AG08396 (cell line): ENCODE measurements at regions not wholly inside any gene's neighbourhood (a gene's known extent, or its start where the extent isn't known, plus 50 kb on each side); places are given as distances from the start of the nearest gene placed in this dataset.

Experiments
- DNase-seq: peaks from one replicate; pipeline ENCODE4 v3.0.0; 2012; ENCODE audit warnings: low spot score, mixed read lengths

DNA sequence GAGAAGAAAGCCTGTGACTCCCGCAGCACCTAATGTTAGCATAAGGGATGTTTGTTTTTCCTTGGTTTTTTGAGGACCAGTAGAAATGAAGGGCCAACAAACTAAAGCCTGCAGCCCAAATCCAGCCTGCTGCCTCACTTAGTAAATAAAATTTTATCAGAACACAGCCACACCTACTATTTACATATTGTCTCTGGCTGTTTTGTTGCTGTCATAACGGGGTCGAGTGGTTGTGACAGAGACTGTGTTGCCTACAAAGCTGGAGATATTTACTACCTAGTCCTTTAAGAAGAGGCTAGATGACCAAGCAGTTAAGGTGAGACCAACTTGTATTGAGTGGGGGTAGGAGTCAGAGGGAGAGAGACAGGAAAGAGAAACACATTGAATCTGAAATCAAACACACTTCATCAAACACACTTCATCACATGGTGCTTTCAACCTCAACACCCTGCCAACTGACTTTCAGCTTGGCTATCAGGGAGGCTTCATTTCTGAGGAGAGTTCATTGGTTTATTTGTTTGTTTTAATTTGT is 546.3 kb upstream of the CDH11 start:
- DNase-seq: no peak

DNA sequence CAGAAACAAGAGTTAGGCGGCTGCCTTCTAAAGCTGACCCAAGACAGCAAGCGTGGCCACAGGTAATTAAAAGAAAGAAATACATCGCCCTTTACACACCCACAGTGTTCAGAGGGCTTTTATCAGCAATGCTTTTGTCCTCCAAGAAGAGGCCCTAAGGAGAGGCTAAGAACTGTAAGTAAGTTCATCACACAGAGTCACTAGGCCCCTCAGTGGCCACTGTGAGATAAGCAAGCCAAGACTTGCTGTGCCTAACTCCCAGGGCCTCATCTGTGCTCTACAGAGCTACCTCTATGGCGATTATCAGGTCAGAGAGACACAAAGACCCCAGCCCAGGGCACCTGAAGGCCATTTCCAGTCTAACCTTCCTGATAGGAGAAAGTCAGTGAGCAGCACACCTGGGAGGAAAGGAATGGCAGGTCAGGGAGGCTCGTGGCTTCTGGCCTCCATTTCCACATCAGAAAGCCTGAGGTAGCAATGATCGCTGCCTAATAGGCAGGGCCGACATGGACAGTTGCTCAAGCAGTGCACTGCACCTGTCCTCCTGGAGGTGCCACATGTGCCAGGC is 545.2 kb upstream of the CDH11 start:
- peak; percentile 20 for DNase-seq

DNA sequence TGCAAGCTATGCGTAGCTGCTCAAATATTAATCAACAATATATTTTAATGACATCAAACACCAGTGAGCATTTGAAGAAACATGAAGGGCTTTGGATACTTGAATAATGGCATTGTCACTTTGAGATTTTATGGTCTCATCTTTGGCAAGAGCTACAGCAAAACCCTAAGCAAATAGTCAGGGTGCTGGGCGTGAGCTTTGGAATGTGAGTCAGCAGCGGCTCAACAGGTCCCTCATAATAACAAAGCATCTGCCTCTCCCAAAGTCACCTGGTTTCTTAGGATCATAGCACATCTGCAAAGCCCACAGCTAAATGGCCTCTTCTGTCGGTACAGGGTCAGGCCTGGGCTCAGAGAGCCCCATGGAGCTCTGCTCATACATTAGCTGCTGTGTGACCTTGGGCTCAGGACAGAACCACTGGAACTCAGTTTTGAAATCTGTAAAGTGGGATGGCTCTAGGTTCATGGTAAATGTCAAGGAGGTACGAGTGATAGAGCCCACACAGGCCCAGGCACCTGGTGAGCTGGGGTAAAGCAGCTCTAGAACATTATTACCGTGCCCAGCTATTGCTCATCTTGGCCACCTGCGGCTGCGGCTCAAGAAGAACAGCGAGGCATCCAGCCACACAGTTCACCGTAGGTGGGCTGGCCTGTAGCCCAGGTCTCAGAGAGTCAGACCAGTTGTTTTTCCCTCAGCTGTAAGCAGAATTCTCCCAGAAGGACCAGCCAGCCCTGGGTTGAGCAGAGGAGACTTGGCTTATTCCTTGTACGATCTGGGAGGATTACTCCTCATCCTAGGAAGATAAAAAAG is 544.5 kb upstream of the CDH11 start:
- no peak for DNase-seq

DNA sequence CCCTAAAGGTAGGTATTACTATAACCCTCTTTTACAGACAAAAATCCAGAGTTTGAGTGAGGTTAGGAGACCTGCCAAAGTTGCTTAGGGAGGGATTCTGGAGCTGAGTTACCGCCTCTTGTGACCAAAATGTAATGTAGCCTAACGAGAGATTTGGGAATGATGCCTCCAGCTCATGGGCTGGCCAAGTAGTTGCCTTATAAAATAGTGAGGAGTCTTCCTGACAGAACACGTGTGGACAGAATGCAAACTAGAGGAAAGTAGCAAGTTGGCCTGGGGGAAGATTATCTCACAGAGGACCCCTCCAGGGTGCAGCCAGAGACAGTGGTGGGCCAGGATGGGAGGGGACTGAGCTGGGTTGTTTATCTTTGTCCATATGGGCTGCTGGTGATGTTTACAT is 543.7 kb upstream of the CDH11 start:
- no peak for DNase-seq

DNA sequence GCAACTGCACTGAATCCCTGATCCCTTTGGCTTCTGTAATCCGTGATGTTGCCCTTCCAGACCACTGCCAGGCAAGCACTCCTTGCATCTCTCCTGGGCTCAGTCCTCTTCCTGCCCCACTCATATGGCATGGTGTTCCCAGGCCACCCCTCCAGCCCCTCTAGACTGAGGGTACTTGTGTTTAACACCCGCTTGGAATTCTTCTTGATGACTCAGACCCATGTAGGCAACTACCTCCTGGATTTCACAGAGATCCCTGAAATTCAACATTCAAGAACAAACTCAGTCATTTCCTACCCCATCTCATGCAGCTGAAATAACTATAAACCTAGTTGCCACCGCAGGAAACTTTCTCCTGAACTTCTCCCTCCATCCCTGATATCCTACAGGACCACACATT is 541.9 kb upstream of the CDH11 start:
- DNase-seq: no peak

DNA sequence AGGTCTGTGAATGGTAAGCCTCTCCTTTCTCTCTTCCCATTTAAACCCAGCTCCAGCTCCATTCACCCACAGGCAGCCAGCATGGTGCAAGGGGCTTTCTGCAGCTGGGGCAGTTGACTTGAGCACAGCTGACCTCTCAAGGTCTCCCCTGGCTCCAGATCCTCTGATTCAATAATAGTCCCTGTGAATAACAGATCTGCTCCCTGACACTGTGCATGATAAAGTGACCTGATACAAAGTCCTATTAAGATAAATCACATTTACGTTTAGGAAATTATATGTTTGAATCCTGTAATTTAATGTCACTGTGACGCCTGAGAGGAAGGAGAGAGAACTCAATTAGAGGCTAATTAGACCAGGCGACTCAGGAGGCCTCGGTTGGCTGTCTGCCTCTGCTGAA is 540.4 kb upstream of the CDH11 start:
- no peak for DNase-seq

DNA sequence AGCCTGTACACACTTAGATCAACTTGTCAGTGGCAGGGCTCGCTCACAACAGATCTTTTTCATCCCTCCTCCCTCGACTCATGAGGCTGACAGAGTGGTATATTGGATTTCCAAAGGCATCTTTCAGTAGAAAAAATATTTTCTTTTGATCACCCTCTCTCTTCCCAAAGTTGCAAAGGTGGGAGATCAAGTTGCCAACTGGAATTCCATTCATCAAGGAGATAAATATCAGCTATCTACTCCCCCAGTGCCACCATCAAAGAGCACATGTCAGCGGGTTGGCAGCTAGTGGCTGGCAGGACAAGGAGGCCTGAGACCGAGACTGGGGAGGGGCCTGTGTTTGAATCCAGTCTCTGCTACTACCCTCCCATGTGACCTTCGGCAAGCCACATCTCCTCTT is 539.7 kb upstream of the CDH11 start:
- no peak for DNase-seq

DNA sequence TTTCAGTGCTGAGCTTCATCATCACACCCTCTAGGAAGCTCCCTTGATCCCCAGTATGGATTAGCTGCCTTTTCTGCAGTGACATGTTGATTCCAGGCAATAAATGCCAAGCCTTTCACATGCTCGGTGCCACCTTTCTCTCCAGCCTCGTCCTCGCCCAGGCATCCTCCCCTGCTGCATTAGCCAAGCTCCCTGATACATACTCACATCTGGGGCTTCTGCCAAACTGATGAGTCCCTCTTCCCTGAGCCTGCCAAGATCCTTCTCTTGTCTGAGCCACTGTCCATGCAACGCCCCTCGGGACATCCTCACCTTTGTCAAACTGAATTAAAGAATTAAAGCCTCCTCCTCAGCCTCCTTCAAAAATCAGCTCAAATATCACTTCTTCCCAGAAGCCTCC is 538.5 kb upstream of the CDH11 start:
- no peak for DNase-seq

DNA sequence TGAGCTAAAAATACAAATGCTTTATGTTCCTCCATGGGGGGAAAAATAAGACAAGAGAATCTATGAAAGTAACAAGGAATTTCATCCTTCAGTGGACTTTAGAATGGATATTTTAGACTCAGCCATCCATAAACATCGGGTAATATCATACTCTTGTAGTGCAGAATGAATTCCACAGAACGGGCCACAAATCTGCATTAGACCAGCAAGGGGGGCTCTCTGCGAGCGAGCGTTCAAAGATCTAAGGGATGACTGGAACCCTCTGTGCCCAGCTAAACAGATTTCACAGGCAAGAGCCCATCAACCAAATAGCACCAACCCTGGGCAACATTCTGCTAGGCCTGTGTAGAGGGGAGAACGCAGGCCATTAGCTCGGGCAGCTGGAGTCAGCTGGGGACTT is 537.9 kb upstream of the CDH11 start:
- no peak for DNase-seq

DNA sequence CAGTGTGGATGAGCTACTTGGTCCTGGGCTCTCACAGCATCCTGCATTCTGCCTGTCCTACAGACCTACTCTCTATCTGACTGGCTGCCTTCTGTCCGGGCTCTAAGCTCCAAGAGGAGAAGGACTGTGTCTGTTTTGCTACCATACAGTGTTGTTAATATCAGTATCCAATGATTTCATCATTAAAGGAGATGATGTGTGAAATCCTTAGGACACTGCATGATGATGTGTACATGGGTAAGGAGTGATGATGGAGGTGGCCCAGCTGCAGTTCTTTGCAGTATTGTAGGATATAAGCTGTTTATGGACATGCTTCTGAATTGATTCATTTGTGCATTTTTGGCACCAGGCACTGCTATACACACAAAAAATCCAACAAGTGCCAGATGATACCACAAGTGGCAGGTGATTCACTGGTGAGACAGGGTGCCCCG is 536.9 kb upstream of the CDH11 start:
- no peak for DNase-seq

DNA sequence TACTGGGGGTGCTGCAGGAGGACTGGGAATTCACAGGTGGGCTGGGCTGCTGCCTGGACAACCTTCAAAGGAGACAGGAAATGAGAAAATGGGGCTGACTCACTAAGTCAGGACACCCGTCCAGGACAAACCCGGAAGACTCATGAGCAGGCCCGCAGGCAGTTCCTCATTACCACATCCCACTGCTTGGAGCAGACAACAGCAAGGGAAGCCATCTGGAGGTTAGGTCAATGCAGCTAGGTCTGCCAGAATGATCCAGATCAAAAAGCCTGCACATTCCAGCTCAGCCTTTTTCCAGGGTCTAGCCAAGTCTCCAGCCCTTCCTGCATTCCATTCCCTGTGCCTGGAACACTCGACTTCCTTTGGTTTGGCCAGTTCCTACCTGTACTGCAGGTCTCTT is 536.5 kb upstream of the CDH11 start:
- peak; percentile 59 for DNase-seq

DNA sequence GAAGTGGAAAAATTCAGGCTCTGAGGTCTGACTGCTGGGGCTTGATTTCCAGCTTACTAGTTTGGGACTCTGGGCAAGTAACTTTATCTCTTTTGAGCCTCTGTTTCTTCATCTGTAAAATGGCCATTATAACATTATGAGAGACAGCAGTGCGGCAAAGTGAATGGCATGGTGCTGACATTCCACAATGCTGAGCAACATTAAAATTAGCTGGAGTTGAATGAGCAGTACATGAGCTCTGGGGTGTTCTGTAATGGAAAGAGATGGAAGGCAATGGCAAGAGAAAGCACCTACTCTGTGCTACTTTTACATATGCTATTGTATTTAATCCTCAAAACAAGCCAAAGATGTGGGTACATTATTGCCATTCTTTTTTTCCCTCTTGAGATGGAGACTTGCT is 535.7 kb upstream of the CDH11 start:
- DNase-seq: no peak

DNA sequence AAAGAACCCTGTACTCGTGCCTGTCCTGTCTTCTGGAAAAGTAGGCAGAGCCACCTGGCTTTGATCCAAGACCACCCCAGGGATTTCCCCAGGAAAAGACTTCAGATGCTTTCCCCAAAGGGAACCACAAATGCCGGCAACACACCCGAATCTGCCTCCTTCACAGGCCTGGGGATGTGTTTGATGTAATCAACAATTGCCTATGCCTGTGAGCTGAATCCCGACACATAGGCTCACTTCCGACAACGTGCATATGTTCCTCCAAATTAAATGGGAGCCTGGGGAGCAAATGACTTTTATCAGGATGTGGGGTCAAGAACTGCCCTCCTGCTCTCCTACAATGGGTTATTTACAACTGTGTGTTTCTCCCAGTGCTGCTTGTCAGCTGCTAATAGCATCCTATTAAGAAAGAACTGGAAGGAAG is 535.2 kb upstream of the CDH11 start:
- DNase-seq: no peak

DNA sequence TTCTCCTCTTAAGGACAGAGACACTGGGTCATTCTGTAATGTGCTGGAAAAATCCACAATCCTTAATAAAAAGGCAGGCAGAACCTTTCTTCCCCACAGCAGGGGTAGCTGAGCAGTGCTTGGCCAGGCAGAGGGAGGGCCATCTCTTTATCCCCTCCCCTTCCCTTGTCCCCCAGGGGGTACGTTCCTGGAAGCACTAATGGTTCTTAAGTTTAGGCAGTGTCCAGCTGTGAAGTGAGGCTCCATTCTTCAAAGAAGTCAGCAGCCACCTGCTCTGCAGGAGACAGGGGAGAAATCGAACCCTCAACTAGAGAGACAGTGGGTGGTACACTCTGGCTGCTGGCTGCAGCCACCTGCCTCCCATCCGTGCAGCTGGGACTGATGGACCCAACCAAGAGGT is 533.9 kb upstream of the CDH11 start:
- no peak for DNase-seq

DNA sequence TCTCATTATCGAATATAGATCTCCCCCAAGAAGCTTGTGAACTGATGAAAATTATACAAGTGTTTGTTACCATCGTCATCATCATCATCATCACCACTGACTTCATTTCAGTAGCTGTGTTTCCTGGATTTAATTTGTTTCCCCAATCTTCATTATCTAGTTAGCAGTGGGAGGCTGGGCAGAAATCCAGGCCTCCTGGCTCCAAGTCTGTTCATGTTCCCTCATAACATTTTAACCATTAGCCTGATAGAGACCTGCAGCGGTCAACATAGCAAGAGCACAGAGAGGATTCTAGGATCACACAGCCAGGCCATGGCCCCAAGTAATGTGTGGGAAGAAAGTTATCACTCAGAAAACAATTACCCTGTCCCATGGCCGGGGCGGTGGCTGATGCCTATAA is 526.2 kb upstream of the CDH11 start:
- DNase-seq: no peak

DNA sequence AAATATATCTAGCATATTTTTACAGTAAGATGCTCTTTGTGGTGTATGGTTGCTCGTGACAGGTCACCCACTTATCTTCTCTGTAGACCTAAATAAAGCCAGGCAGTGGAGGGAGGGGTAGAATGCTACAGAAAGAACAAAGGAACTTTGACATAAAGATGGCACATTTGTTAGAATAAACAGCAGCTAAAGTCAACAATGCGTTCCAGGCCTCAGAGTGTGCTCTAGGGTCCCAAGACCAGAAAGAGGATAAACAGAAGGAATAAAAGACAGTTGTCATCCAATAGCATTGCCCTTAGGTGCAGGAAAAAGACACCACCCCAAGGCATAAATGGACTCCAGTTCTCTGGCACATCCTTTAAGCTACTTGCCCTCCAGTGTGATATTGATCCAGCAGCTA is 523.0 kb upstream of the CDH11 start:
- DNase-seq: no peak

DNA sequence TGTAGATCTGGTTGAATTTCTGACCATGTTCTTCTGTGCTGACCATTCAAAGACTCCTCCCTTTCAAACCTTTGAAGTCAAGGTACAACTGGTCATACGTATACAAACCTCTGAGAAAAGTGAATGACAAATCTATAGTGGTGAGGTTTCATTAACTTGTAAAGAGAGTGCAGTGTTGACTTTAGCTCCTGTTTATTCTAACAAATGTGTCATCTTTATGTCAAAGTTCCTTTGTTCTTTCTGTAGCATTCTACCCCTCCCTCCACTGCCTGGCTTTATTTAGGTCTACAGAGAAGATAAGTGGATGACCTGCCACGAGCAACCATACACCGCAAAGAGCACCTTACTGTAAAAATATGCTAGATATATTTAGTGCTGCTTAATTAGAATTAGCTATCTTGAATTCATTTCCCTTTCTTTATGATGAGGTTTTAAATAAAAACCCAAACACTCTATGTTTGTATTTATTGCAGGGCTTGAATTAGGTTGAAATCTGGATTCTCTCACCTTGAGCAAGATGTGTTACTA is 520.0 kb upstream of the CDH11 start:
- DNase-seq: no peak

DNA sequence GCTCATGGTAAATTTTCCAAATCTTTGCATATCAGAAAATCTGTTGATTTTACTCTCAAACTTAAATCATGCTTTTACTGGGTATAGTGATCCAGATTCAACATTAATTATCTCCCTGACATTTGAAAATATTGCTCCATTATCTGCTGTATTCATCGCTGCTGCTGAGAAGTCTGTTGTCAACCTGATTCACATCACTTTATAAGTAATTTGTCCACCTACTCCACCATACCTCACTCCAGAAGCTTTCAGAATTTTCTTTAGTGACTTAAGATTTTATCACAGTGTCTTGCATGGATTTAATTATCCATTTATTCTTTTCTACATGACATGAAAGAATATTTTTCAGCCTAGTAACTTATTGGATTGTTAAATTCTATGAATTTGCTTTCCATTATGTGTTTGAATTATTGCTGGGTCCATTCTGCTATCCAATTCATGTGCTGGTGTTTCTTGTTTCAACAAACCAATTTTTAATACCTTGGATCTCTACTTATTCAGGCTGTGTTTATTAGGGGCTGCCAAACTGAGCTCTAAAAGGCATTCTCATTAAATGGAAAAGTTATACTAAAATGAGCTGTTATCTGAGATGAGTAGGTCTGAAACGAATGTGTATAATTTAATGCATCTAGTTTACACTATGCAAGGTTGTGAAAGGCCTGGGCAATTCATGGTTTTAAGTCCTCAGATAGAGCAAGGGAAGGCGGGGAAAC is 519.3 kb upstream of the CDH11 start:
- DNase-seq: no peak

DNA sequence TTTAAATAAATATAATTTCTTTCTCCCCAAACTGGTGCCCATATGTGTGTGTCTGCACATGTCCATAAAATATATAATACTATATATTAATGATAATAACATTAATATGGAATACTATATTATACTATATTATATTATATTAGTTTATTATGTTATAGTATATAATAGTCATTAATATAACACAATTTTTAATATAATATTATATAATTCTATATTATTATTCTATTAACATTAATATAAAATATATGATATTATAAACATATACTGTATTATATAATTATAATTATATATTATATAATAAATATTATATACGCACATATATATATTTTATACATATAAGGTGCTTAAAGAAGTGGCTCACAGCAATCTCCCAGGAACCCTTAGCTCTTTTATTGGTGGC is 513.0 kb upstream of the CDH11 start:
- DNase-seq: no peak

DNA sequence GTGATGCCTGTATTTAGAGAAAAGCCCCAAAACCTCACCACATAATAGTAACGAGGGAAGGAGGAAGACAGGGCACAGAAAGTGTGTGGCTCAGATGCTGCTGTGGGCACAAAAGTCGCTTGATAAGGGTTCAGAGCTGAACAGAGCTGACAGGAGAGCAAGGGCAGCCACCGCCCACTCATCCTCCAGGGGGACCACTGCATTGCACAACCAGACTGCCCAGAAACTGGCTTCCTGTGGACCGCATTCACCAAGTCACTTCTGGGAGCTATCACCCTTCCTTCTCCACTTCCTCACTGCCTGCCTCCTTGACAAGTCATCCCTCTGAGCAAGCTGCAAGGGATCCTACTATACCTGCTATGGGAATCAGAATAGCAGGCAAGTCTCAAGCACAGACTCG is 512.4 kb upstream of the CDH11 start:
- DNase-seq: no peak

DNA sequence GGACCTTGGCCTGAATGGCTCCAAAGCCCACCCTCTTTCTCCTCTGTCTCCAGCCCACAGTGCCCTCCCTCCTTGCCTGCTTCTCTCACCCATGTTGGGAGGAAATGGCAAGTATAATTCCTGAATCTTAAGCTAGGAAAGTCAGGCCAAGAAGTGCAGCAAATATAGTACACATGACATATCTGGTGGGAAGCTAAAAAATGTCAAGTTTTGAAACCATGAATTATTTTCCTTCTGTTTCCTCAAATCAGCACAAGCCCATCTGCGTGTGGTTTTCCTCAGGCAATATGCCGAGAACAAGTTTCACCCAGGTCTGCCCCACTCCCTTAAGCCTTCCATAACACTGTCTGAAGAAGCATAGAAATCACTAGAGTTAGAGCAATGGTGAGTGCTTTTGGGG is 502.8 kb upstream of the CDH11 start:
- DNase-seq: no peak

DNA sequence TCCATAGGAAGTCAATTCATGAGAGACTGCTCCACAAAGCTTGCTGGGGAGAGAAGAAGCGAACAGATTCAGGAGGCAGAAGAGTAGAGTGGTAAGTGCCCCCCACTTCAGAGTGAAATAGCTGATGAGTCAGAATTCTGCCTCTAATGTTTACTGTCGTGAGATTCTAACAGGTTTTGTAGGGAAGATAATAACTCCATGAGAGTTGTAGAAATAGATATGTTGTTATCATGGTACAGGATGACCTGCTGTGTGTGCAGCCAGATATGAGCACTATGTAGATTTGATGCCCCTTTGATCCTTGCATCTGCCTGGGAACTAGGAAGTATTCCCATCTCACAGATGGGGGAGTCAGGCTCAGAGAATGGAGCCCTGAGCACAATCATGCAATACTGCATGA is 502.4 kb upstream of the CDH11 start:
- DNase-seq: no peak

DNA sequence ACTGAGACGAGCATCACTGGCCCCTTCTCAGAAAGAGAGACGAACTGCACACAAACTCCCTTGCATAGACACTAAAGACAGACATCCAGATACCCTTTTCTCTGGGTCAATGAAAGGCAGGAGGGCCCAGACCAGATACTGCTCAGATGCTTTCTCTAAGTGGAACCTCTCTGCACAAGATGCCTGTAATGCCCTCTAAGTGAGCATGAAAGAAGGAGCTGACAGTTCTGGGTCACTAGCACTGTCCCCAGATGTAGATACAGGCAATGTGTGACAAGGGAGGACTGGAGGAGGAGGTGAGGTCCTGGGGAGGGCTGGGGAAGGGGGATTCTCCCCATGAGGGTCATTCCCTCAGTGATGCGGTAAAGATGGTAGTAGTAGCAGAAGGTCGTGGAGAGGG is 501.0 kb upstream of the CDH11 start:
- no peak for DNase-seq
